ENCODE measurements at regions not wholly inside any gene's neighbourhood (a gene's known extent, or its start where the extent isn't known, plus 50 kb on each side); places are given as distances from the start of the nearest gene placed in this dataset.
"Not testable (repeated sequence)": the region's sequence is repeated elsewhere in the genome, so short reads cannot be mapped to it uniquely, and the experiment has no call there.

- no peak for DNase-seq
These were observed 598.1 kb downstream of the UQCRFS1 start for GRCh38 chr19:28614634-28615545.

- no peak for DNase-seq
These were observed 600.6 kb downstream of the UQCRFS1 start for GRCh38 chr19:28612275-28612769.

DNA sequence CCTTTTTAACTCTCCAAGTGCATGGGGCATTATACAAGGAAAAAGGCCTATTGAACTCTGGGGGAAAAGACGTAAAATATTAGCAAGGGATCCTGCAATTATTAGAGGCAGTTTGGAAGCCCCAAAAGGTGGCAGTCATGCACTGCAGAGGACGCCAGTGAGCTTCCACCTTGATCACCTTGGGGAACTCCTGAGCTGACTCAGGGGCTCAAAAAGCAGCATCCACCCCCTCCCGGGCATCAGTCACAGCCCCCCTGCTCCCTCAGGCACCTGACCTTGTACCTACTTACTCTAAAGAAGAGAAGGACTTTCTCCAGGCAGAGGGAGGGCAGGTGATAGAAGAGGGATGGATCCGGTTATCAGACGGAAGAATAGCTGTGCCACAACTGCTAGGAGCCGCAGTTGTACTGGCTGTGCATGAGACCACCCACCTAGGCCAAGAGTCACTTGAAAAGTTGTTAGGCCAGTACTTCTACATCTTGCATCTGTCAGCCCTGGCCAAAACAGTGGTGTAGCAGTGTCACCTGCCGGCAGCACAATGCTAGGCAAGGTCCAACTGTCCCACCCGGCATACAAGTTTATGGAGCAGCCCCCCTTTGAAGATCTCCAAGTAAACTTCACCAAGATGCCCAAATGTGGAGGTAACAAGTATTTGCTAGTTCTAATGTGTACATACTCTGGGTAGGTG, 601.6 kb downstream of the UQCRFS1 start:
- not testable (repeated sequence) for DNase-seq

- DNase-seq, result no peak
These were observed 602.2 kb downstream of the UQCRFS1 start for GRCh38 chr19:28610731-28611130.

DNA sequence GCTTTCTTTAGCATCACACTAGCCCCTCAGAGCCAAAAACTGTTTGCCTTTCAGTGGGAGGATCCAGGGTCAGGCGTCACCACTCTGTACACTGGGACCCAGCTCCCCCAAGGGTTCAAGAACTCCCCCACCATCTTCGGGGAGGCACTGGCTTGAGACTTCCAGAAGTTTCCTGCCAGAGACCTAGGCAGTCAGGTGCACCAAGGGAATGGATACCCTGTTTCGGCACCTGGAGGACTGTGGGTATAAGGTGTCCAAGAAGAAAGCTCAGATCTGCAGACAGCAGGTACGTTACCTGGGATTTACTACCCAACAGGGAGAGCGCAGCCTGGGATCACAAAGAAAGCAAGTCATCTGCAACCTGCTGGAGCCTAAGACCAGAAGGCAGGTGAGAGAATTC, 603.0 kb downstream of the UQCRFS1 start:
- no peak for DNase-seq

DNA sequence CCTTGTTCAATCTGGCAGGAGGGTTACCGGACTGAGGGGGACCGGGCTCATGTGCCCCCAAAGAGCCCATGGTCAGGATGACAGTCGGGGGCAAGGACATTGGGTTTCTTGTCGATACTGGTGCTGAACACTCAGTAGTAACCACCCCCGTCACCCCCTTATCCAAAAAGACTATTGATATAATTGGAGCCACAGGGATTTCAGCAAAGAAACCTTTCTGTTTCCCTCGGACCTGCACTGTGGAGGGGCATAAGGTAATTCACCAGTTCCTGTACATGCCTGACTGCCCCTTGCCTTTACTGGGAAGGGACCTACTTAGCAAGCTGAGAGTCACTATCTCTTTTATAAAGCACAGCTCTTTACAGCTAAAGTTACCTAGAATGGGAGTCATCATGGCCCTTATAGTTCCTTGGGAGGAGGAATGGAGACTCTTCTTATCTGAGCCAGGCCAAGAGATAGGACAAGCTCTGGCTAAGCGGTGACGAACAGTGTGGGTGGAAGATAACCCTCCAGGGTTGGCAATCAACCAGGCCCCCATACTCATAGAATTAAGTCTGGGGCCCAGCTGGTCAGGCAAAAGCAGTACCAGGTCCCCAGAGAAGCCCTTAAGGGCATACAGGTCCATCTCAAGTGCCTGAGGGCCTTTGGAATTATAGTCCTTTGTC, 603.7 kb downstream of the UQCRFS1 start:
- DNase-seq, result no peak

GRCh38 chr19:28608292-28608691, 604.7 kb downstream of the UQCRFS1 start:
- no peak for DNase-seq

GRCh38 chr19:28607066-28607583, 605.8 kb downstream of the UQCRFS1 start:
- DNase-seq, result no peak

- no peak for DNase-seq
These were observed 606.5 kb downstream of the UQCRFS1 start for GRCh38 chr19:28606269-28607032.

GRCh38 chr19:28605501-28606268, 607.3 kb downstream of the UQCRFS1 start:
- DNase-seq, result no peak

- no peak for DNase-seq
These were observed 609.5 kb downstream of the UQCRFS1 start for GRCh38 chr19:28603453-28603852.

GRCh38 chr19:28602675-28603298, 610.2 kb downstream of the UQCRFS1 start:
- no peak for DNase-seq

GRCh38 chr19:28601723-28602440, 611.1 kb downstream of the UQCRFS1 start:
- DNase-seq, result no peak

- DNase-seq, result no peak
These were observed 614.1 kb downstream of the UQCRFS1 start for GRCh38 chr19:28598861-28599260.

DNA sequence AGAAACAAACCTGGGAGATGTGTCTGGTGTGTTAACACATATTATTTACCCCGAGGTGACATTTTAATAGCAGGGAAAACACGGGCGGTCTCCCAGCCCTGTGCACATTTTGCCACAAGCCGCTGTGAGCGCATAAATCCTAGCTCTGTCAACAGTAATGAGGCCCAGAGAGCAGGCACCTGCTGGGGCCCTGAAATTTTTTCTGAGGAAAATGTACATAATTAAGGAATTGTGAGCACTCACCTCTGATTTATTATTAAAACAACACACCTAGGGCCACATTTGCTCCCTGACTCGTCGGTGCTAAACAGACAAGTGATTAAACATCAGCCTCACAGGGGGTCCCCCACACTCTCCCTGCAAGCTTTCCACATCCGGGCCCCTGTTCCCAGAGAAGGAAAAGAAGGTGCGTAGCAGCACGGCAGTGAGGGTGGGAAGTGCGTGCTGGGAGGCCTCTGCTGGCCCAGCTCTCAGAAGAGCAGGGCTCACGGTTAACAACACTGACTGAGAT, 616.3 kb downstream of the UQCRFS1 start:
- DNase-seq, result no peak

DNA sequence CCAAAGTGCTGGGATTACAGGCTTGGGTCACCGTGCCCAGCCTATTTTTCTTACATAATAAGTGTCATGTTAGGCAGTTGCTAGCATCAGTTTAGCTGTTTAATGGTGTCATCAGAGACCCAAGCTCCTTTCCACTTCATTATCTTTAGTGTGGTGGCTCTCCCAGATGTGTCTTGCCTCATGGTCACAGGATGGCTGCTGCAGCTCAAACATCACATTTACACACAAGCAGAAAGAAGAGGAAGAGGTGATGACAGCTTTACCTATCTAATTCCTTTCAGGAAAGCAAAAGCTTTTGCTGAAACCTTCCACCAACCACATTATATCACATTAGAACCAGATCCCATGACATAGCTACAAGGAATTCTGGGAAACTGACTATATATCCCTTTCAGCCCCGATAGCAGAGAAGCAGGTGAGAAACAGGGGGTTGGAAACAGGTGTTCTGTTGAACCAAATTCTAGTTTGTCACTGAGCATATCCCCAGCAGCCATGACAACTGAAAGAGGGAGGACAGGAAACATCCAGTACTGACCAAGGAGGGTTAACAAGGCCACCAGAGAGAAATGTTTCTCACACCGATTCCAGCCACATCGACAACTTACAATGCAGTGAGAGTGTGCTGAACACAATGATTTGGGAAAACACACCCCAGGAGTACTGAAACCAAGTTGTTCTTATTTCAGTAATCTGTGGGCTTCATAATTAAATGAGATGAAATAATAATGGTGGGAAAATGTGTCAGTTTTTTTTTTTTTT, 617.0 kb downstream of the UQCRFS1 start:
- DNase-seq, result no peak

DNA sequence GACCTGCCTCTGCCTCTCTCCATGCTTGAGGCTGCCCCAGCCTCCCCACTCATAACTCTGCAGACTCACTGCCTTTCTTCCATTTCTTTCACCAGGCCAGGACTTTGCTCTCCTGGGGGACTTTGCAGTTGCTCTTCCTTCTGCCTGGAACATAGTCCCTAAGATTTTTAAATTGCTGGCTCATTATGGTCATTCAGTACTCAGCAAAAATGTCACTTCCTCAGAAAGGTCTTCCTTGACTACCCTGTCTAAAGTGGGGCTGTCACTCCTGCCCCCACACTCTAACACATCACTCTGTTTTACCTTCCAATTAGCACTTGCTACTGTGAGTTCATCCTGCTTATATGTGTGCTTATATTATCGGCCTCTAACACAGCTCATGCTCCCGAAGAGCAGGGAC, 618.2 kb downstream of the UQCRFS1 start:
- no peak for DNase-seq

GRCh38 chr19:28589991-28590411, 623.0 kb downstream of the UQCRFS1 start:
- not testable (repeated sequence) for DNase-seq

DNA sequence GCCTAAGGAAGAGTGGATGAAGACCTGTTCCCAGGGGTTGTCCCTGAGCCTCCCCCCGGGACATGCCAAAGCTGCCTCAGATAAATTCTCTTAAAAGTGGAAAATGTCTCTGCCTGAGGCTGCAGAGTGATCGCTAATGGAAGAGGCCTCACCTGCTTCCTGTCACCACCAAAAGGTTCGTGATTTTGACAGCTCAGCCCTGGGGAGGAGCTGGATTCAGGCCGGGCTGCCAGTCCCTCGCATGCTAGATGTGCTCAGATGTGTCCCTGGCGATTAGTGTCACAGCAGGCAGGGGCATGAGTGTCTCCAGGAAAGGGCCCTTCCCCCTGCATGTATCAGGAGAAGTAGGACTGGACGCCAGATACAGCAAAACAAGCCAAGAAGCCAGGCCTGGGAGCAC, 626.5 kb downstream of the UQCRFS1 start:
- no peak for DNase-seq

Data from NCI-H2081 (cell line).